ENCODE measurements at regions not wholly inside any gene's neighbourhood (a gene's known extent, or its start where the extent isn't known, plus 50 kb on each side); places are given as distances from the start of the nearest gene placed in this dataset.
"Not testable (repeated sequence)": the region's sequence is repeated elsewhere in the genome, so short reads cannot be mapped to it uniquely, and the experiment has no call there.

- no peak for DNase-seq (ENCODE audit: low read depth)
Measured at GRCh38 chr12:131314524-131315090, 360.9 kb downstream of the ADGRD1 start.

GRCh38 chr12:131315601-131316000 lies 361.9 kb downstream of the ADGRD1 start:
- no peak for DNase-seq (ENCODE audit: low read depth)

GRCh38 chr12:131316388-131316787 lies 362.7 kb downstream of the ADGRD1 start:
- DNase-seq (ENCODE audit: low read depth), result no peak

GRCh38 chr12:131318045-131318685 lies 364.5 kb downstream of the ADGRD1 start:
- no peak for DNase-seq (ENCODE audit: low read depth)

- DNase-seq (ENCODE audit: low read depth), result no peak
Measured at GRCh38 chr12:131321988-131322387, 368.3 kb downstream of the ADGRD1 start.

GRCh38 chr12:131322460-131322859 lies 368.8 kb downstream of the ADGRD1 start:
- DNase-seq (ENCODE audit: low read depth), result not testable (repeated sequence)

- no peak for DNase-seq (ENCODE audit: low read depth)
Measured at GRCh38 chr12:131323879-131324278, 370.2 kb downstream of the ADGRD1 start.

- no peak for DNase-seq (ENCODE audit: low read depth)
Measured at GRCh38 chr12:131327521-131328488, 374.1 kb downstream of the ADGRD1 start.

- DNase-seq (ENCODE audit: low read depth), result not testable (repeated sequence)
Measured at GRCh38 chr12:131328861-131329845, 375.4 kb downstream of the ADGRD1 start.

GRCh38 chr12:131330106-131330815 lies 376.6 kb downstream of the ADGRD1 start:
- no peak for DNase-seq (ENCODE audit: low read depth)

- no peak for DNase-seq (ENCODE audit: low read depth)
Measured at GRCh38 chr12:131331148-131331750, 377.5 kb downstream of the ADGRD1 start.

GRCh38 chr12:131332224-131332623 lies 378.5 kb downstream of the ADGRD1 start:
- DNase-seq (ENCODE audit: low read depth), result no peak

GRCh38 chr12:131333136-131333535 lies 377.8 kb upstream of the SFSWAP start:
- no peak for DNase-seq (ENCODE audit: low read depth)

GRCh38 chr12:131333621-131334440 lies 377.1 kb upstream of the SFSWAP start:
- no peak for DNase-seq (ENCODE audit: low read depth)

GRCh38 chr12:131334835-131335234 lies 376.1 kb upstream of the SFSWAP start:
- DNase-seq (ENCODE audit: low read depth), result no peak

GRCh38 chr12:131335456-131335855 lies 375.4 kb upstream of the SFSWAP start:
- no peak for DNase-seq (ENCODE audit: low read depth)

GRCh38 chr12:131337861-131338260 lies 373.0 kb upstream of the SFSWAP start:
- not testable (repeated sequence) for DNase-seq (ENCODE audit: low read depth)

GRCh38 chr12:131340616-131341210 lies 370.2 kb upstream of the SFSWAP start:
- no peak for DNase-seq (ENCODE audit: low read depth)

GRCh38 chr12:131341608-131342007 lies 369.3 kb upstream of the SFSWAP start:
- DNase-seq (ENCODE audit: low read depth), result not testable (repeated sequence)
